ENCODE measurements at regions not wholly inside any gene's neighbourhood (a gene's known extent, or its start where the extent isn't known, plus 50 kb on each side); places are given as distances from the start of the nearest gene placed in this dataset.

DNA sequence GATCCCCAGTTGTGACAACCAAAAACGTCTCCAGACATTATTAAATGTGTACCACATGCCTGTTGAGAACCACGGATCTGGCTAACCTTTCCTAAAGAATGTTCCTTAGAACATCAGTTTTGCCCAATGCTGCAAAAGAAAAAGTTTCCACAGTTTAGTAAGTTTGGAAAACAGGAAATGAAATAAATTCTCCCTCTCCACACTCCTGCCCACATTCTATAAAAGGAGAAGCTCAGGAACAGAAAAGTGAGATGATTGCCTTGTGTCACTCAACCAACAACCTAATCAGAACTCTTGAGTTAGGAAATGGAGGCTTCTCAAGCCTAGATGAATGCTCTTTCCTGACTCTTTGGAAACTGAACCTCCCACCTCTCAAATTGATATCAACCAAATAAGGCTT is 56.1 kb upstream of the NFE2L2 start:
- no peak for DNase-seq
- Mint-ChIP-seq H3K27ac (no peak overlapping the region), H3K27me3 (no peaks in the 10 kb centered on the region), H3K36me3 (peaks cover 0 to 27% (median 16%) of the 10 kb centered on the region in 5 donors), H3K9me3 (no peaks in the 10 kb centered on the region), H3K4me3 (no peak overlapping the region), H3K4me1 (peaks cover 0 to 4% (median 0%) of the 10 kb centered on the region in 7 donors)
- no peak for ATAC-seq
- no peak overlapping the region for H3K27ac ChIP-seq (ENCODE audit: low read depth, low read length)
- peaks cover 0 to 4% (median 0%) of the 10 kb centered on the region in 3 experiments for H3K36me3 ChIP-seq (ENCODE audit: control insufficient read depth in 2 of 3, insufficient read depth in 3 of 3, low read length in 3 of 3)
- POLR2A ChIA-PET, result interaction anchor here (1.6 kb wide), 1 partner anchor 56 kb away, joined by 4 read pairs; the partner anchor contains the start of gene NFE2L2
- no peaks in the 10 kb centered on the region for H3K4me1 ChIP-seq (ENCODE audit: control insufficient read depth in 2 of 2, insufficient read depth in 2 of 2, low read length in 2 of 2)
- no peaks in the 10 kb centered on the region for H3K27me3 ChIP-seq (ENCODE audit: control insufficient read depth in 2 of 2, insufficient read depth in 2 of 2, low read length in 2 of 2)
- CTCF ChIA-PET, result interaction anchor here (1.5 kb wide), 1 partner anchor 156 kb away, joined by 4 read pairs; no protein-coding TSS in a partner anchor
- no peak overlapping the region for H3K4me3 ChIP-seq (ENCODE audit: low read length)
- H3K9me3 ChIP-seq (ENCODE audit: control insufficient read depth in 2 of 3, low read length in 3 of 3), result no peaks in the 10 kb centered on the region
- intact Hi-C loops (cut with micrococcal nuclease), result no loop called here

DNA sequence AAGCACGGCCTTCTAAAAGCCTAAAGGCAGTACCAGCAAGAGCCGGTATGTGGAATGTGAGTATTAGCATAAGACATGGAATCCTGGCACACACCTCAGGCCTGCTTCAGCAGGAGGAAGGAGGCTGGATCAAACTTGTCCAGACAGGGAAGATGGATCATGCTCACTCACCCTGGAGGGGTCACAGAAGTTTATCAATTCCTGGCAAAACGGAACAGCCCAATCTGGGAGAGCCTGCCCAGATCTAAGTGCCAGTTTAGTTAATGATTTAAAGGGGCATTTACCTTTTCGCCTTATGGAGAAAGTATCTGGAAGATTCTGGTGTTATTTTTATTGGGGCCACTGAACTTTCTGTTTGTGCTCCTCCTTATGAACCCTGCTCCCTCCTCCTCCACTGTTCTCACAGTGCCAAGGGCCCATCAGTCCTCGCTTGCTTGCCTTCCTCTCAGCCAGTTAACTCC is 58.3 kb upstream of the NFE2L2 start:
- Mint-ChIP-seq H3K36me3 (peaks cover 0 to 27% (median 16%) of the 10 kb centered on the region in 5 donors), H3K4me1 (peaks cover 0 to 4% (median 0%) of the 10 kb centered on the region in 7 donors), H3K27me3 (no peaks in the 10 kb centered on the region), H3K9me3 (no peaks in the 10 kb centered on the region), H3K4me3 (no peak overlapping the region), H3K27ac (peak overlapping the region in 1 of 9 donors; percentile 6)
- DNase-seq (no peak), ATAC-seq (no peak)
- peaks cover 0 to 8% of the 10 kb centered on the region in 2 donors for H3K4me1 ChIP-seq (ENCODE audit: control insufficient read depth in 2 of 2, insufficient read depth in 2 of 2, low read length in 2 of 2)
- CTCF ChIA-PET, result no interaction called here
- no peaks in the 10 kb centered on the region for H3K9me3 ChIP-seq (ENCODE audit: control insufficient read depth in 2 of 3, low read length in 3 of 3)
- intact Hi-C loops (cut with micrococcal nuclease), result no loop called here
- H3K4me3 ChIP-seq (ENCODE audit: low read length), result no peak overlapping the region
- POLR2A ChIA-PET, result interaction anchor here (0.7 to 1.3 kb wide), 3 partner anchors 12 to 58 kb away, joined by 3 to 4 read pairs (median 3); partner anchors contain the start of gene NFE2L2
- H3K36me3 ChIP-seq (ENCODE audit: control insufficient read depth in 2 of 3, insufficient read depth in 3 of 3, low read length in 3 of 3), result peaks cover 0 to 4% (median 0%) of the 10 kb centered on the region in 3 experiments
- H3K27ac ChIP-seq (ENCODE audit: low read depth, low read length), result no peak overlapping the region
- no peaks in the 10 kb centered on the region for H3K27me3 ChIP-seq (ENCODE audit: control insufficient read depth in 2 of 2, insufficient read depth in 2 of 2, low read length in 2 of 2)

DNA sequence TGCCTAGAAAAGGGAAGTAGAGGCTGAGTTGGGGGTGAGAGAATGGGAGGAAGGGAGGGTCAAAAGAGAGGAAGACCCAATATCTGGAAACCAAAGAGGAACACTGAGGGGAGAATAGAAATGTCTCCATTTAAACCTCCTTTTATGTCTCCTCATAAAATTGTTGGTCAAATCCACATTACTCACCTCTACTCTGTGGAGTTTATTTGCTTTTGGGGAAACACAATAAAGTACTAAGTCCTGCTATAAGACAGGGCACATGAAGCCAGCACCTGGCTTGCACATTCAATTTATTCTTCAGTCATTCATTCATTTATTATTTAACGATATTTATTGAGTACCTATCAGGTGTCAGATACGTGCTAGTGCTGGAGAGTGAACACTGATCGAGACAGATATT is 60.3 kb upstream of the NFE2L2 start:
- Mint-ChIP-seq H3K36me3 (peaks cover 0 to 25% (median 16%) of the 10 kb centered on the region in 5 donors), H3K27me3 (no peaks in the 10 kb centered on the region), H3K9me3 (peaks cover 0 to 6% (median 0%) of the 10 kb centered on the region in 11 donors), H3K4me1 (peaks cover 0 to 12% (median 6%) of the 10 kb centered on the region in 7 donors), H3K4me3 (no peak overlapping the region), H3K27ac (no peak overlapping the region)
- DNase-seq (no peak), ATAC-seq (no peak)
- H3K36me3 ChIP-seq (ENCODE audit: control insufficient read depth in 2 of 3, insufficient read depth in 3 of 3, low read length in 3 of 3), result peaks cover 0 to 4% (median 0%) of the 10 kb centered on the region in 3 experiments
- no peak overlapping the region for H3K4me3 ChIP-seq (ENCODE audit: low read length)
- intact Hi-C loops (cut with micrococcal nuclease), result no loop called here
- H3K9me3 ChIP-seq (ENCODE audit: control insufficient read depth in 2 of 3, low read length in 3 of 3), result no peaks in the 10 kb centered on the region
- H3K27me3 ChIP-seq (ENCODE audit: control insufficient read depth in 2 of 2, insufficient read depth in 2 of 2, low read length in 2 of 2), result no peaks in the 10 kb centered on the region
- ChIA-PET POLR2A (interaction anchor here (7.1 kb wide), 1 partner anchor 60 kb away, joined by 85 read pairs; the partner anchor contains the start of gene NFE2L2), CTCF (no interaction called here)
- H3K4me1 ChIP-seq (ENCODE audit: control insufficient read depth in 2 of 2, insufficient read depth in 2 of 2, low read length in 2 of 2), result peaks cover 0 to 19% of the 10 kb centered on the region in 2 donors
- H3K27ac ChIP-seq (ENCODE audit: low read depth, low read length), result no peak overlapping the region

DNA sequence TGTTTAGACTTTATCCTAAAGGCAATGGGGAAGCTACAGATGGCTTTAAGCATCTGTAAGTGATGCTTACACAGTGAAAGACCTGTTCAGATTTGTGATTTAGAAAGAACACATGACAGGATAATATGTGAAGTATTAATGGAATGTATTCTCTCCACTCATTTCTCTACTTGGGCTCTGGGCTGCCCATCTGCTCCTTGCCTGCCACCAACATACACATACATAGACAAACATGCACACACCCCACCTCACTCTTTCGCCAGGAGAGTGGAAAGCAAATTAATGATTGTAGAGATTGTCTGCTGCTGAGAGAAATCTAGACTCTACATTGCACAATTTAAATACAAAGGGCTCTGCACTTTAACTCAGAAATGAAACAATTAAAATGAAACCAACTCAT is 61.0 kb upstream of the NFE2L2 start:
- H3K4me1 ChIP-seq (ENCODE audit: control insufficient read depth in 2 of 2, insufficient read depth in 2 of 2, low read length in 2 of 2), result peaks cover 0 to 19% of the 10 kb centered on the region in 2 donors
- CTCF ChIA-PET, result no interaction called here
- H3K9me3 ChIP-seq (ENCODE audit: control insufficient read depth in 2 of 3, low read length in 3 of 3), result no peaks in the 10 kb centered on the region
- H3K4me3 Mint-ChIP-seq, result no peak overlapping the region
- DNase-seq (no peak), ATAC-seq (no peak)
- intact Hi-C loops (cut with micrococcal nuclease), result no loop called here
- H3K4me3 ChIP-seq (ENCODE audit: low read length), result no peak overlapping the region
- H3K27ac Mint-ChIP-seq, result no peak overlapping the region
- H3K4me1 Mint-ChIP-seq, result peaks cover 0 to 16% (median 6%) of the 10 kb centered on the region in 7 donors
- H3K27me3 Mint-ChIP-seq, result no peaks in the 10 kb centered on the region
- peaks cover 0 to 25% (median 16%) of the 10 kb centered on the region in 5 donors for H3K36me3 Mint-ChIP-seq
- POLR2A ChIA-PET, result interaction anchor here (1.5 to 7.1 kb wide), 2 partner anchors 11 to 61 kb away, joined by 4 to 85 read pairs; partner anchors contain the start of gene NFE2L2
- H3K36me3 ChIP-seq (ENCODE audit: control insufficient read depth in 2 of 3, insufficient read depth in 3 of 3, low read length in 3 of 3), result peaks cover 0 to 4% (median 0%) of the 10 kb centered on the region in 3 experiments
- no peak overlapping the region for H3K27ac ChIP-seq (ENCODE audit: low read depth, low read length)
- no peaks in the 10 kb centered on the region for H3K27me3 ChIP-seq (ENCODE audit: control insufficient read depth in 2 of 2, insufficient read depth in 2 of 2, low read length in 2 of 2)
- peaks cover 0 to 6% (median 0%) of the 10 kb centered on the region in 11 donors for H3K9me3 Mint-ChIP-seq

DNA sequence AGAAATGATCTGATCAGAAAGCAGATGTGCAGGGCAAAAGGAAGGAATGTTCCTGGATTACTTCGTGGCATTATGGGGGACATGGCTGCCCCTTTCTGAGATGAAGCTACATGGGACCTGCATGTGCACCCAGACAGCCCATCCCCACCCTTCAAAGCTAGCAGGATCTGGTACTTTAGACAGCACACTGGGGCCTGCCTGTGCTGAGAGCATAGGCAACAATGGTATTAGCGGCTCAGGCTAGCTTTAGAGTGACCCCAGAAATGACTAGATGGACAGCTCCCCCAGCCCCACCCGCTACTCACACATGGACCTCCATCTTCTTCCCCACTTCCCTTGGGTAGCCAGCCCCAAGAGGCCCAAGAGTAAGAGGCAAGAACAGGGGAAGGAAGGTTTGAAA is 61.5 kb upstream of the NFE2L2 start:
- peaks cover 0 to 16% (median 6%) of the 10 kb centered on the region in 7 donors for H3K4me1 Mint-ChIP-seq
- DNase-seq, result no peak
- ATAC-seq, result no peak
- Histone ChIP-seq H3K27ac (ENCODE audit: low read depth, low read length) (no peak overlapping the region), H3K4me3 (ENCODE audit: low read length) (no peak overlapping the region), H3K9me3 (ENCODE audit: control insufficient read depth in 2 of 3, low read length in 3 of 3) (no peaks in the 10 kb centered on the region), H3K36me3 (ENCODE audit: control insufficient read depth in 2 of 3, insufficient read depth in 3 of 3, low read length in 3 of 3) (peaks cover 0 to 4% (median 0%) of the 10 kb centered on the region in 3 experiments), H3K27me3 (ENCODE audit: control insufficient read depth in 2 of 2, insufficient read depth in 2 of 2, low read length in 2 of 2) (no peaks in the 10 kb centered on the region), H3K4me1 (ENCODE audit: control insufficient read depth in 2 of 2, insufficient read depth in 2 of 2, low read length in 2 of 2) (peaks cover 0 to 19% of the 10 kb centered on the region in 2 donors)
- H3K36me3 Mint-ChIP-seq, result peaks cover 0 to 22% (median 12%) of the 10 kb centered on the region in 5 donors
- no peaks in the 10 kb centered on the region for H3K27me3 Mint-ChIP-seq
- CTCF ChIA-PET, result interaction anchor here (1.0 kb wide), 1 partner anchor 11 kb away, joined by 3 read pairs; no protein-coding TSS in a partner anchor
- intact Hi-C loops (cut with micrococcal nuclease), result loop anchor here in 1 of 2 donors (1.0 to 2.0 kb wide), 2 partner anchors 9 to 15 kb away; no protein-coding TSS in a partner anchor
- POLR2A ChIA-PET, result interaction anchor here (1.5 to 7.1 kb wide), 2 partner anchors 12 to 61 kb away, joined by 4 to 85 read pairs; partner anchors contain the start of gene NFE2L2
- H3K4me3 Mint-ChIP-seq, result no peak overlapping the region
- no peak overlapping the region for H3K27ac Mint-ChIP-seq
- H3K9me3 Mint-ChIP-seq, result peaks cover 0 to 6% (median 0%) of the 10 kb centered on the region in 11 donors

DNA sequence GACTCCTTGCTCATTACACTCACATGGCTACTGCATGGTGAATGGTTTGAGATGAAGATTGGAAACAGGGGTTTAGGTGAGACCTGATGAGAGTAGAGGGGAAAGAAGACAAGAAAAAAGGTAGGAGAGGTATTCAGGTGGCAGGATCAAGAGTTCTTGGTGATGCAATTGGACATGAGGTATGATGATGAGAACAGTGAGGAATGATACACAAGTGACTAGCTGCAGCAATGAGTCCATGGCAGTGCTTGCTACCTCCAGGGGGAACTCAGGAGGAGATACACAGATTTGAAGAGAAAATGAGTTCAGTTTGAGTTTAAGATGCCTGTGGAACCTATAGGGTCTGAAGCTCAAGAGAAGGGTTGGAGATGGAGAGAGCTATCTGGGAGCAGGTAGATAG is 62.1 kb upstream of the NFE2L2 start:
- CTCF ChIA-PET, result interaction anchor here (0.8 to 1.2 kb wide), 3 partner anchors 10 to 163 kb away, joined by 3 to 5 read pairs (median 4); no protein-coding TSS in a partner anchor
- no peak for ATAC-seq
- peaks cover 0 to 19% of the 10 kb centered on the region in 2 donors for H3K4me1 ChIP-seq (ENCODE audit: control insufficient read depth in 2 of 2, insufficient read depth in 2 of 2, low read length in 2 of 2)

More for the DNA sequence above, 62.1 kb upstream of the NFE2L2 start:
- H3K27me3 ChIP-seq (ENCODE audit: control insufficient read depth in 2 of 2, insufficient read depth in 2 of 2, low read length in 2 of 2), result no peaks in the 10 kb centered on the region
- peaks cover 0 to 17% (median 11%) of the 10 kb centered on the region in 5 donors for H3K36me3 Mint-ChIP-seq
- no peak for DNase-seq
- POLR2A ChIA-PET, result interaction anchor here (1.5 to 7.1 kb wide), 3 partner anchors 12 to 62 kb away, joined by 4 to 85 read pairs (median 13); partner anchors contain the start of gene NFE2L2
- no peaks in the 10 kb centered on the region for H3K9me3 ChIP-seq (ENCODE audit: control insufficient read depth in 2 of 3, low read length in 3 of 3)
- H3K4me1 Mint-ChIP-seq, result peaks cover 1 to 22% (median 6%) of the 10 kb centered on the region in 7 donors
- no peak overlapping the region for H3K4me3 ChIP-seq (ENCODE audit: low read length)
- H3K27me3 Mint-ChIP-seq, result no peaks in the 10 kb centered on the region
- no peak overlapping the region for H3K27ac Mint-ChIP-seq
- intact Hi-C loops (cut with micrococcal nuclease), result loop anchor here in 1 of 2 donors (1.0 to 2.0 kb wide), 2 partner anchors 9 to 16 kb away; no protein-coding TSS in a partner anchor
- H3K27ac ChIP-seq (ENCODE audit: low read depth, low read length), result no peak overlapping the region
- H3K4me3 Mint-ChIP-seq, result no peak overlapping the region
- peaks cover 0 to 4% (median 0%) of the 10 kb centered on the region in 3 experiments for H3K36me3 ChIP-seq (ENCODE audit: control insufficient read depth in 2 of 3, insufficient read depth in 3 of 3, low read length in 3 of 3)
- peaks cover 0 to 6% (median 0%) of the 10 kb centered on the region in 11 donors for H3K9me3 Mint-ChIP-seq

All from naive thymus-derived CD4-positive, alpha-beta T cell (primary cell).